ENCODE measurements at regions not wholly inside any gene's neighbourhood (a gene's known extent, or its start where the extent isn't known, plus 50 kb on each side); places are given as distances from the start of the nearest gene placed in this dataset.

GRCh38 chr10:120314442-120314841 is 142.6 kb upstream of the PLPP4 start:
- no peak overlapping the region for H3K4me3 ChIP-seq
- ChIA-PET POLR2A (no interaction called here), CTCF (ENCODE audit: low intra/inter-chr PET ratio) (no interaction called here)
- ATAC-seq (no peak), DNase-seq (ENCODE audit: extremely low read depth in 1 of 4, low spot score in 3 of 4) (no peak), FAIRE-seq (no peak)
- no peaks in the 10 kb centered on the region for H3K4me1 ChIP-seq (replicated peaks in 1 of 2; ENCODE audit: control insufficient read depth in 2 of 2, insufficient read depth in 2 of 2, low read length in 2 of 2)
- H3K9me1 ChIP-seq (ENCODE audit: control insufficient read depth, insufficient read depth, low read length): no peaks in the 10 kb centered on the region
- no peak overlapping the region for H3K27ac ChIP-seq (ENCODE audit: extremely low read depth, low read depth, low read length)
- TF ChIP-seq PHTF2 (CRISPR knock-in tag; IDR thresholded peaks at IDR 0.05) (no peak), ZFP36 (IDR thresholded peaks at IDR 0.05; ENCODE audit: low read depth, low read length, partially characterized antibody) (no peak), PTRF (tag; IDR thresholded peaks at IDR 0.05) (no peak), NELFE (IDR thresholded peaks at IDR 0.05; ENCODE audit: insufficient read depth, insufficient read length) (no peak), KAT2B (IDR thresholded peaks at IDR 0.05; ENCODE audit: low read depth, low read length) (no peak), ZNF830 (CRISPR knock-in tag; IDR thresholded peaks at IDR 0.05) (no peak), RERE (CRISPR knock-in tag; IDR thresholded peaks at IDR 0.05; ENCODE audit: borderline replicate concordance) (no peak), SMARCE1 (IDR thresholded peaks at IDR 0.05) (no peak), PURB (CRISPR knock-in tag; IDR thresholded peaks at IDR 0.05; ENCODE audit: low read depth) (no peak), CREM (IDR thresholded peaks at IDR 0.05; ENCODE audit: low read depth) (no peak)
- no peaks in the 10 kb centered on the region for H3K36me3 ChIP-seq (ENCODE audit: control insufficient read depth, insufficient read depth, low read length)
- no peaks in the 10 kb centered on the region for H3K27me3 ChIP-seq (ENCODE audit: control insufficient read depth in 2 of 2, insufficient read depth in 2 of 2, low read length in 2 of 2)
- no peaks in the 10 kb centered on the region for H3K9me3 ChIP-seq (replicated peaks; ENCODE audit: control insufficient read depth, insufficient read depth, low read depth, low read length)
- WGBS (ENCODE audit: insufficient coverage, low coverage, missing lambda C conversion rate): 0% methylated on average over 1 of the region's 1 CpG
- no TSS peak for BruUV-seq (replicated peaks)
- H3K9ac ChIP-seq (ENCODE audit: insufficient read depth in 1 of 2, low read depth in 2 of 2, low read length in 2 of 2): no peak overlapping the region
- H4K20me1 ChIP-seq (replicated peaks; ENCODE audit: control insufficient read depth, insufficient read depth, low read length): no peaks in the 10 kb centered on the region
- H3K79me2 ChIP-seq (ENCODE audit: control insufficient read depth, insufficient read depth, low read length): no peaks in the 10 kb centered on the region
- H2AFZ ChIP-seq (ENCODE audit: low read depth, low read length): no peak overlapping the region
- intact Hi-C loops (cut with micrococcal nuclease) (no loop called here), in situ Hi-C loops (cut with MboI) (no loop called here)
- H3K4me2 ChIP-seq (ENCODE audit: insufficient read depth, low read length): no peak overlapping the region
